ENCODE measurements at regions not wholly inside any gene's neighbourhood (a gene's known extent, or its start where the extent isn't known, plus 50 kb on each side); places are given as distances from the start of the nearest gene placed in this dataset.
"Not testable (repeated sequence)": the region's sequence is repeated elsewhere in the genome, so short reads cannot be mapped to it uniquely, and the experiment has no call there.

GRCh38 chr6:28771401-28772267, 152.2 kb downstream of the TRIM27 start:
- DNase-seq, result no peak

GRCh38 chr6:28772480-28773381, 151.1 kb downstream of the TRIM27 start:
- no peak for DNase-seq

GRCh38 chr6:28774292-28775051, 149.3 kb downstream of the TRIM27 start:
- no peak for DNase-seq

- no peak for DNase-seq
Measured at GRCh38 chr6:28775052-28775376, 148.8 kb downstream of the TRIM27 start.

GRCh38 chr6:28775405-28776129, 148.2 kb downstream of the TRIM27 start:
- DNase-seq, result no peak

GRCh38 chr6:28776269-28777146, 147.3 kb downstream of the TRIM27 start:
- no peak for DNase-seq

- DNase-seq, result no peak
Measured at GRCh38 chr6:28777147-28777461, 146.7 kb downstream of the TRIM27 start.

- DNase-seq, result no peak
Measured at GRCh38 chr6:28782113-28782673, 141.6 kb downstream of the TRIM27 start.

GRCh38 chr6:28785962-28786679, 137.7 kb downstream of the TRIM27 start:
- no peak for DNase-seq

- DNase-seq, result peak; percentile 21
Measured at GRCh38 chr6:28789553-28790083, 134.2 kb downstream of the TRIM27 start.

GRCh38 chr6:28791002-28791383, 132.8 kb downstream of the TRIM27 start:
- no peak for DNase-seq

- no peak for DNase-seq
Measured at GRCh38 chr6:28794175-28795002, 129.4 kb downstream of the TRIM27 start.

GRCh38 chr6:28800647-28801046, 123.1 kb downstream of the TRIM27 start:
- DNase-seq, result not testable (repeated sequence)

- no peak for DNase-seq
Measured at GRCh38 chr6:28802417-28803336, 121.1 kb downstream of the TRIM27 start.

- no peak for DNase-seq
Measured at GRCh38 chr6:28803337-28803709, 120.5 kb downstream of the TRIM27 start.

GRCh38 chr6:28807682-28808280, 116.0 kb downstream of the TRIM27 start:
- peak; percentile 6 for DNase-seq

- no peak for DNase-seq
Measured at GRCh38 chr6:28808383-28808782, 115.4 kb downstream of the TRIM27 start.
